Esophagus muscularis mucosa (tissue), 3 donors: ENCODE measurements at regions not wholly inside any gene's neighbourhood (a gene's known extent, or its start where the extent isn't known, plus 50 kb on each side); places are given as distances from the start of the nearest gene placed in this dataset.

ENCODE experiments used
- CTCF ChIP-seq, 3 experiments: fragments of 200-600 bp in 2 of 3; fragments of 450-650 bp in 1 of 3; sonication (generic) in 2 of 3; IDR thresholded peaks; one replicate each; pipeline ENCODE4 v1.5.1; 2017 to 2019; ENCODE audit warnings: antibody characterized with exemption in 3 of 3, mild to moderate bottlenecking in 2 of 3, moderate library complexity in 1 of 3
- POLR2A ChIP-seq: fragments of 450-650 bp; IDR thresholded peaks from one replicate; pipeline ENCODE4 v1.6.1; 2017; ENCODE audit warnings: antibody characterized with exemption, moderate library complexity, mild to moderate bottlenecking, low read depth
- POLR2AphosphoS5 ChIP-seq, 2 donors: sonication (generic); formaldehyde crosslinking; IDR thresholded peaks; one replicate each; pipeline ENCODE4 v1.6.1; 2017; ENCODE audit warnings: antibody characterized with exemption in 2 of 2

- no peak for TF ChIP-seq POLR2AphosphoS5 (IDR thresholded peaks at IDR 0.05)
- no peak for TF ChIP-seq CTCF (IDR thresholded peaks at IDR 0.05)
- TF ChIP-seq POLR2A: no peak
Measured at GRCh38 chr6:143616741-143617140, 61.0 kb upstream of the PHACTR2 start.
